Hepatocyte (in vitro differentiated cells): ENCODE measurements at regions not wholly inside any gene's neighbourhood (a gene's known extent, or its start where the extent isn't known, plus 50 kb on each side); places are given as distances from the start of the nearest gene placed in this dataset.
"Not testable (repeated sequence)": the region's sequence is repeated elsewhere in the genome, so short reads cannot be mapped to it uniquely, and the experiment has no call there.

ENCODE experiments used
- DNase-seq: peaks from one replicate; pipeline ENCODE4 v3.0.0-alpha.2; 2016; ENCODE audit warnings: low spot score
- H2AFZ ChIP-seq: fragments of 200-600 bp; sonication (generic); 2 replicates; pipeline ENCODE4 v1.6.0; 2016; ENCODE audit warnings: antibody characterized with exemption, mild to moderate bottlenecking
- H3K27ac ChIP-seq: fragments of 200-600 bp; sonication (generic); 2 replicates; pipeline ENCODE4 v1.5.1; 2016; ENCODE audit warnings: mild to moderate bottlenecking
- H3K27me3 ChIP-seq: fragments of 200-600 bp; sonication (generic); 2 replicates; pipeline ENCODE4 v1.6.1; 2016
- H3K36me3 ChIP-seq: fragments of 200-600 bp; sonication (generic); replicated peaks from 2 replicates; pipeline ENCODE4 v1.5.1; 2016; ENCODE audit warnings: low read depth; ENCODE audit not compliant: insufficient read depth
- H3K4me1 ChIP-seq: fragments of 200-600 bp; sonication (generic); 2 replicates; pipeline ENCODE4 v1.5.1; 2016; ENCODE audit warnings: mild to moderate bottlenecking, moderate library complexity; ENCODE audit not compliant: insufficient read depth
- H3K4me2 ChIP-seq: fragments of 200-600 bp; sonication (generic); 2 replicates; pipeline ENCODE4 v1.6.0; 2016
- H3K4me3 ChIP-seq: fragments of 200-600 bp; sonication (generic); 2 replicates; pipeline ENCODE4 v1.5.1; 2016; ENCODE audit warnings: mild to moderate bottlenecking
- H3K79me2 ChIP-seq: fragments of 200-600 bp; sonication (generic); 2 replicates; pipeline ENCODE4 v1.6.0; 2017; ENCODE audit warnings: mild to moderate bottlenecking
- H3K9me2 ChIP-seq: fragments of 200-600 bp; sonication (generic); replicated peaks from 2 replicates; pipeline ENCODE4 v1.6.0; 2017; ENCODE audit warnings: mild to moderate bottlenecking; ENCODE audit not compliant: insufficient read depth
- H3K9me3 ChIP-seq: fragments of 200-600 bp; sonication (generic); 2 replicates; pipeline ENCODE4 v1.5.1; 2016; ENCODE audit warnings: low read depth, mild to moderate bottlenecking
- H4K20me1 ChIP-seq: fragments of 200-600 bp; sonication (generic); 2 replicates; pipeline ENCODE4 v1.6.0; 2016; ENCODE audit warnings: mild to moderate bottlenecking; ENCODE audit not compliant: insufficient read depth, poor library complexity, severe bottlenecking
- CTCF ChIP-seq: fragments of 200-600 bp; sonication (generic); IDR thresholded peaks from 2 replicates; pipeline ENCODE4 v1.5.1; 2016; ENCODE audit warnings: antibody characterized with exemption, mild to moderate bottlenecking; ENCODE audit not compliant: poor library complexity
- EZH2 ChIP-seq: fragments of 200-600 bp; sonication (generic); IDR thresholded peaks from 2 replicates; pipeline ENCODE4 v1.6.1; 2016; ENCODE audit warnings: antibody characterized with exemption, mild to moderate bottlenecking, borderline replicate concordance
- EZH2phosphoT487 ChIP-seq: fragments of 200-600 bp; sonication (generic); IDR thresholded peaks from one replicate; pipeline ENCODE4 v1.6.1; 2018; ENCODE audit warnings: antibody characterized with exemption, mild to moderate bottlenecking, low read depth, moderate library complexity; ENCODE audit not compliant: unreplicated experiment, severe bottlenecking
- WGBS: methylation state at CpG from one replicate; pipeline ENCODE4 v1.1.6; 2016; ENCODE audit warnings: low lambda C conversion rate; ENCODE audit errors: missing lambda C conversion rate; 5-methylcytosine and 5-hydroxymethylcytosine counted together

GRCh38 chr5:28301712-28302111 lies 1263.3 kb upstream of the CDH9 start:
- Histone ChIP-seq H3K79me2 (no peaks in the 10 kb centered on the region), H3K9me2 (no peaks in the 10 kb centered on the region), H3K27me3 (no peaks in the 10 kb centered on the region), H3K4me1 (no peaks in the 10 kb centered on the region), H2AFZ (no peak overlapping the region), H4K20me1 (no peaks in the 10 kb centered on the region), H3K9me3 (no peaks in the 10 kb centered on the region), H3K27ac (no peak overlapping the region), H3K4me2 (no peak overlapping the region), H3K4me3 (no peak overlapping the region), H3K36me3 (no peaks in the 10 kb centered on the region)
- DNase-seq: peak; percentile 11
- TF ChIP-seq EZH2phosphoT487 (no peak), EZH2 (no peak), CTCF (no peak)
- 59% methylated on average over 2 of the region's 2 CpGs for WGBS

- 76% methylated on average over 5 of the region's 5 CpGs for WGBS
- H3K9me2 ChIP-seq: no peaks in the 10 kb centered on the region
Observed at GRCh38 chr5:28296254-28297013, 1258.0 kb upstream of the CDH9 start.

DNA sequence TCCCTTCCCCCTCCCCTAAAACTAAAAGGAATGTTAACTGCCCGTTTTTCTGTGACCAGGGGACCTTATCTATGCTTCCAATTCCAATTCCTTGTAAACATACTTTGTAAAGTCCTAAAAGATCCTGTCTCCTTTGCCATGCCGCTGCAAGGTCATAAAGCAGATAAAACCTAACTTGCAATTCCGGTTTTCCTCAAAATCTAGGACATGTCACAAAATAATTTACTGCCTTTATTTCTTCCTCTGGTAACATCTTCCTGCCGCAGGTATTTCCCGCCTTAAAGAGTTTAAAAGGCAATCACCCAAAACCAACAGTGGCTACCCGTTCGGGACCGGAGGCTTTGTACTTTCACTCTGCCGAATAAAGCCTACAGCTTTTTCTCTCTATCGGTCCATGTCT lies 1248.6 kb upstream of the CDH9 start:
- H4K20me1 ChIP-seq, H3K4me1 ChIP-seq, H3K36me3 ChIP-seq, H3K9me2 ChIP-seq, H3K9me3 ChIP-seq, H3K27me3 ChIP-seq, DNase-seq, H3K79me2 ChIP-seq, H3K27ac ChIP-seq: not testable (repeated sequence)
- H3K4me3 ChIP-seq: peak overlapping the region; percentile 2
- peak overlapping the region; percentile 41 for H2AFZ ChIP-seq
- H3K4me2 ChIP-seq: peak overlapping the region; percentile 64
- 27% methylated on average over 10 of the region's 10 CpGs for WGBS

More at GRCh38 chr5:28296254-28297013, 1258.0 kb upstream of the CDH9 start:
- Histone ChIP-seq H4K20me1 (no peaks in the 10 kb centered on the region), H3K4me1 (no peaks in the 10 kb centered on the region), H3K36me3 (no peaks in the 10 kb centered on the region), H3K79me2 (no peaks in the 10 kb centered on the region), H3K9me3 (no peaks in the 10 kb centered on the region), H2AFZ (no peak overlapping the region), H3K4me2 (no peak overlapping the region), H3K27me3 (no peaks in the 10 kb centered on the region), H3K27ac (no peak overlapping the region), H3K4me3 (no peak overlapping the region)
- DNase-seq: no peak
- TF ChIP-seq EZH2: no peak
- TF ChIP-seq EZH2phosphoT487: no peak
- TF ChIP-seq CTCF: no peak

GRCh38 chr5:28286566-28286965 lies 1248.2 kb upstream of the CDH9 start:
- Histone ChIP-seq H3K79me2 (no peaks in the 10 kb centered on the region), H2AFZ (peak overlapping the region; percentile 41), H3K4me3 (peak overlapping the region; percentile 2), H3K4me2 (peak overlapping the region; percentile 64), H4K20me1 (no peaks in the 10 kb centered on the region), H3K9me3 (no peaks in the 10 kb centered on the region), H3K27me3 (no peaks in the 10 kb centered on the region), H3K27ac (no peak overlapping the region), H3K36me3 (no peaks in the 10 kb centered on the region), H3K9me2 (no peaks in the 10 kb centered on the region), H3K4me1 (no peaks in the 10 kb centered on the region)
- DNase-seq: no peak
- WGBS: 54% methylated on average over 5 of the region's 5 CpGs
- TF ChIP-seq CTCF: no peak
- TF ChIP-seq EZH2: no peak
- TF ChIP-seq EZH2phosphoT487: no peak
